Naive B cell (primary cell): ENCODE measurements at regions not wholly inside any gene's neighbourhood (a gene's known extent, or its start where the extent isn't known, plus 50 kb on each side); places are given as distances from the start of the nearest gene placed in this dataset.
"Not testable (repeated sequence)": the region's sequence is repeated elsewhere in the genome, so short reads cannot be mapped to it uniquely, and the experiment has no call there.

Experiments
- ATAC-seq, 2 donors: fragments of 150-1000 bp; cut with Tn5 transposase; 2 replicates each; pipeline ENCODE4 v1.10.0; 2021; ENCODE audit warnings: low read depth in 2 of 2, mild to moderate bottlenecking in 2 of 2, moderate library complexity in 2 of 2
- DNase-seq: peaks from one replicate; pipeline ENCODE4 v3.0.0; 2022
- H3K27ac Mint-ChIP-seq, 6 donors: one replicate each; pipeline ENCODE4 v1.8.0; 2020 to 2022; ENCODE audit warnings: mild to moderate bottlenecking in 6 of 6, mixed read lengths in 6 of 6, moderate library complexity in 5 of 6, inconsistent platforms in 2 of 6
- H3K27me3 Mint-ChIP-seq, 3 donors: one replicate each; pipeline ENCODE4 v1.8.0; 2021 to 2022; ENCODE audit warnings: mixed read lengths in 3 of 3, mild to moderate bottlenecking in 1 of 3
- H3K36me3 Mint-ChIP-seq, 2 donors: one replicate each; pipeline ENCODE4 v1.8.0; 2020 to 2022; ENCODE audit warnings: mixed read lengths in 2 of 2, inconsistent platforms in 1 of 2, mild to moderate bottlenecking in 1 of 2
- H3K4me1 Mint-ChIP-seq, 3 donors: one replicate each; pipeline ENCODE4 v1.8.0; 2020 to 2022; ENCODE audit warnings: mixed read lengths in 3 of 3, inconsistent platforms in 1 of 3, mild to moderate bottlenecking in 1 of 3, moderate library complexity in 1 of 3
- H3K4me3 Mint-ChIP-seq, 8 donors: one replicate each; pipeline ENCODE4 v1.8.0; 2020 to 2022; ENCODE audit warnings: mild to moderate bottlenecking in 8 of 8, mixed read lengths in 8 of 8, moderate library complexity in 8 of 8, inconsistent platforms in 2 of 8
- H3K9me3 Mint-ChIP-seq, 7 donors: one replicate each; pipeline ENCODE4 v1.8.0; 2020 to 2022; ENCODE audit warnings: mixed read lengths in 7 of 7, mild to moderate bottlenecking in 5 of 7, inconsistent platforms in 2 of 7, moderate library complexity in 1 of 7

- Mint-ChIP-seq H3K4me1 (no peaks in the 10 kb centered on the region), H3K4me3 (no peak overlapping the region), H3K27me3 (peaks cover 0 to 5% (median 2%) of the 10 kb centered on the region in 3 donors), H3K36me3 (no peaks in the 10 kb centered on the region), H3K27ac (no peak overlapping the region), H3K9me3 (no peaks in the 10 kb centered on the region)
- DNase-seq, result no peak
- no peak for ATAC-seq
Measured at GRCh38 chr22:36088292-36088691, 59.7 kb upstream of the RBFOX2 start.

GRCh38 chr22:36087784-36088183 lies 59.2 kb upstream of the RBFOX2 start:
- ATAC-seq (no peak), DNase-seq (no peak)
- H3K4me1 Mint-ChIP-seq, result peaks cover 0 to 3% (median 0%) of the 10 kb centered on the region in 3 donors
- no peaks in the 10 kb centered on the region for H3K36me3 Mint-ChIP-seq
- no peaks in the 10 kb centered on the region for H3K9me3 Mint-ChIP-seq
- no peak overlapping the region for H3K4me3 Mint-ChIP-seq
- H3K27me3 Mint-ChIP-seq, result peaks cover 0 to 7% (median 5%) of the 10 kb centered on the region in 3 donors
- no peak overlapping the region for H3K27ac Mint-ChIP-seq

GRCh38 chr22:36086629-36087254 lies 58.1 kb upstream of the RBFOX2 start:
- Mint-ChIP-seq H3K4me1 (peaks cover 0 to 3% (median 0%) of the 10 kb centered on the region in 3 donors), H3K4me3 (peak overlapping the region in 1 of 8 donors; percentile 42), H3K27me3 (peaks cover 0 to 8% (median 0%) of the 10 kb centered on the region in 3 donors), H3K36me3 (no peaks in the 10 kb centered on the region), H3K27ac (no peak overlapping the region), H3K9me3 (no peaks in the 10 kb centered on the region)
- no peak for ATAC-seq
- no peak for DNase-seq

- H3K27me3 Mint-ChIP-seq, result peaks cover 0 to 8% (median 0%) of the 10 kb centered on the region in 3 donors
- peaks cover 0 to 3% (median 0%) of the 10 kb centered on the region in 3 donors for H3K4me1 Mint-ChIP-seq
- no peak overlapping the region for H3K27ac Mint-ChIP-seq
- DNase-seq, result no peak
- no peak overlapping the region for H3K4me3 Mint-ChIP-seq
- no peak for ATAC-seq
- H3K36me3 Mint-ChIP-seq, result no peaks in the 10 kb centered on the region
- H3K9me3 Mint-ChIP-seq, result no peaks in the 10 kb centered on the region
Measured at GRCh38 chr22:36086170-36086490, 57.5 kb upstream of the RBFOX2 start.

GRCh38 chr22:36085476-36086169 lies 57.0 kb upstream of the RBFOX2 start:
- H3K27me3 Mint-ChIP-seq, result peaks cover 0 to 8% (median 4%) of the 10 kb centered on the region in 3 donors

GRCh38 chr22:36084717-36085116 lies 56.1 kb upstream of the RBFOX2 start:
- Mint-ChIP-seq H3K4me3 (no peak overlapping the region), H3K4me1 (peaks cover 0 to 3% (median 0%) of the 10 kb centered on the region in 3 donors), H3K27ac (no peak overlapping the region), H3K36me3 (no peaks in the 10 kb centered on the region), H3K27me3 (peaks cover 0 to 11% (median 8%) of the 10 kb centered on the region in 3 donors), H3K9me3 (peaks cover 0 to 2% (median 0%) of the 10 kb centered on the region in 7 donors)
- ATAC-seq (no peak), DNase-seq (no peak)

More at GRCh38 chr22:36085476-36086169, 57.0 kb upstream of the RBFOX2 start:
- no peaks in the 10 kb centered on the region for H3K36me3 Mint-ChIP-seq
- H3K4me3 Mint-ChIP-seq, result no peak overlapping the region
- H3K4me1 Mint-ChIP-seq, result peaks cover 0 to 3% (median 0%) of the 10 kb centered on the region in 3 donors
- H3K9me3 Mint-ChIP-seq, result no peaks in the 10 kb centered on the region
- ATAC-seq (no peak), DNase-seq (no peak)
- H3K27ac Mint-ChIP-seq, result no peak overlapping the region

GRCh38 chr22:36083056-36083455 lies 54.4 kb upstream of the RBFOX2 start:
- Mint-ChIP-seq H3K4me1 (peaks cover 0 to 3% (median 0%) of the 10 kb centered on the region in 3 donors), H3K27me3 (peaks cover 0 to 12% (median 8%) of the 10 kb centered on the region in 3 donors), H3K27ac (peak overlapping the region in 1 of 6 donors; percentile 42), H3K4me3 (no peak overlapping the region), H3K9me3 (peaks cover 0 to 2% (median 0%) of the 10 kb centered on the region in 7 donors), H3K36me3 (no peaks in the 10 kb centered on the region)
- DNase-seq, result no peak
- no peak for ATAC-seq

- no peaks in the 10 kb centered on the region for H3K36me3 Mint-ChIP-seq
- no peak overlapping the region for H3K27ac Mint-ChIP-seq
- ATAC-seq, result no peak
- H3K4me1 Mint-ChIP-seq, result peaks cover 0 to 3% (median 0%) of the 10 kb centered on the region in 3 donors
- peaks cover 0 to 4% (median 0%) of the 10 kb centered on the region in 7 donors for H3K9me3 Mint-ChIP-seq
- no peak overlapping the region for H3K4me3 Mint-ChIP-seq
- no peak for DNase-seq
- H3K27me3 Mint-ChIP-seq, result peaks cover 5 to 20% (median 8%) of the 10 kb centered on the region in 3 donors
Measured at GRCh38 chr22:36081023-36081431, 52.4 kb upstream of the RBFOX2 start.

GRCh38 chr22:36080281-36080680 lies 51.7 kb upstream of the RBFOX2 start:
- not testable (repeated sequence) for H3K4me1 Mint-ChIP-seq, H3K27ac Mint-ChIP-seq, DNase-seq, ATAC-seq, H3K36me3 Mint-ChIP-seq, H3K9me3 Mint-ChIP-seq, H3K4me3 Mint-ChIP-seq
- H3K27me3 Mint-ChIP-seq, result peaks cover 8 to 27% (median 8%) of the 10 kb centered on the region in 3 donors

GRCh38 chr22:36079041-36079440 lies 50.4 kb upstream of the RBFOX2 start:
- no peaks in the 10 kb centered on the region for H3K36me3 Mint-ChIP-seq
- ATAC-seq, result no peak
- no peak overlapping the region for H3K27ac Mint-ChIP-seq
- DNase-seq, result no peak
- peaks cover 0 to 4% (median 0%) of the 10 kb centered on the region in 7 donors for H3K9me3 Mint-ChIP-seq
- H3K4me3 Mint-ChIP-seq, result no peak overlapping the region
- peaks cover 8 to 36% (median 8%) of the 10 kb centered on the region in 3 donors for H3K27me3 Mint-ChIP-seq
- peaks cover 0 to 3% (median 0%) of the 10 kb centered on the region in 3 donors for H3K4me1 Mint-ChIP-seq
